Fibroblast of lung (primary cell): ENCODE measurements at regions not wholly inside any gene's neighbourhood (a gene's known extent, or its start where the extent isn't known, plus 50 kb on each side); places are given as distances from the start of the nearest gene placed in this dataset.

Experiments used
- DNase-seq, 2 donors: peaks; one replicate each; pipeline versions ENCODE4 v3.0.0 to v3.0.0-alpha.2; 2010; ENCODE audit warnings: low read depth in 2 of 2
- H2AFZ ChIP-seq: 2 replicates; pipeline ENCODE4 v1.5.1; 2012; ENCODE audit warnings: low read length, control low read depth, inconsistent platforms
- H3K27ac ChIP-seq: 2 replicates; pipeline ENCODE4 v1.5.1; 2011; ENCODE audit warnings: low read length, control low read depth; ENCODE audit not compliant: insufficient read depth
- H3K27me3 ChIP-seq: 2 replicates; pipeline ENCODE4 v1.5.1; 2011; ENCODE audit warnings: mild to moderate bottlenecking, low read length; ENCODE audit not compliant: control insufficient read depth, insufficient read depth
- H3K36me3 ChIP-seq: 2 replicates; pipeline ENCODE4 v1.5.1; 2011; ENCODE audit warnings: low read length; ENCODE audit not compliant: control insufficient read depth, insufficient read depth
- H3K4me1 ChIP-seq: 2 replicates; pipeline ENCODE4 v1.5.1; 2011; ENCODE audit warnings: low read length; ENCODE audit not compliant: control insufficient read depth, insufficient read depth; ENCODE audit errors: extremely low read depth
- H3K4me2 ChIP-seq: 2 replicates; pipeline ENCODE4 v1.5.1; 2011; ENCODE audit warnings: low read length, control low read depth; ENCODE audit not compliant: insufficient read depth; ENCODE audit errors: extremely low read depth
- H3K4me3 ChIP-seq, 4 experiments: fragments of 200-600 bp in 1 of 4; sonication (generic) in 1 of 4; replicated peaks in 1 of 4; 2 replicates each; pipeline ENCODE4 v1.5.1; 2011 to 2016; ENCODE audit warnings: low read length in 4 of 4, low read depth in 3 of 4, mild to moderate bottlenecking in 3 of 4, control low read depth in 2 of 4, inconsistent platforms in 1 of 4, mixed read lengths in 1 of 4; ENCODE audit not compliant: insufficient read depth in 1 of 4; ENCODE audit errors: control extremely low read depth in 1 of 4
- H3K79me2 ChIP-seq: 2 replicates; pipeline ENCODE4 v1.5.1; 2012; ENCODE audit warnings: mild to moderate bottlenecking, low read length, inconsistent platforms; ENCODE audit not compliant: control insufficient read depth, insufficient read depth
- H3K9ac ChIP-seq: 2 replicates; pipeline ENCODE4 v1.5.1; 2011; ENCODE audit warnings: mild to moderate bottlenecking, low read length, control low read depth; ENCODE audit not compliant: insufficient read depth
- H3K9me3 ChIP-seq: 2 replicates; pipeline ENCODE4 v1.5.1; 2012; ENCODE audit warnings: low read depth, low read length; ENCODE audit not compliant: control insufficient read depth, insufficient read depth
- H4K20me1 ChIP-seq: 2 replicates; pipeline ENCODE4 v1.5.1; 2011; ENCODE audit warnings: low read length; ENCODE audit not compliant: control insufficient read depth, insufficient read depth; ENCODE audit errors: extremely low read depth
- CTCF ChIP-seq, 2 donors: IDR thresholded peaks in 1 of 2; conservative IDR thresholded peaks in 1 of 2; 1 replicate in 1 of 2; 2 replicates in 1 of 2; pipeline ENCODE4 v1.5.1; 2011 to 2012; ENCODE audit warnings: low read length in 2 of 2, control low read depth in 1 of 2, inconsistent platforms in 1 of 2, low read depth in 1 of 2, mild to moderate bottlenecking in 1 of 2
- EZH2 ChIP-seq: IDR thresholded peaks from 2 replicates; pipeline ENCODE4 v1.5.1; 2012; ENCODE audit warnings: low read length, control low read depth, mild to moderate bottlenecking; ENCODE audit errors: missing control alignments

GRCh38 chr11:122215244-122215992, 99.4 kb upstream of the BLID start:
- H3K4me2 ChIP-seq, result peak overlapping the region; percentile 68
- no peaks in the 10 kb centered on the region for H3K79me2 ChIP-seq
- peak; percentile 98 to 99 for DNase-seq
- H3K27me3 ChIP-seq, result no peaks in the 10 kb centered on the region
- H3K27ac ChIP-seq, result peak overlapping the region; percentile 74
- no peak overlapping the region for H3K9ac ChIP-seq
- H3K9me3 ChIP-seq, result no peaks in the 10 kb centered on the region
- peaks cover 13% of the 10 kb centered on the region for H3K4me1 ChIP-seq
- no peak overlapping the region for H2AFZ ChIP-seq
- TF ChIP-seq EZH2 (no peak), CTCF (conservative IDR thresholded peaks at IDR 0.05 in 1 of 2, IDR thresholded peaks at IDR 0.05 in 1 of 2; ENCODE audit: low read depth in 1 of 2, low read length in 2 of 2) (peak; percentile 92 to 98)
- no peaks in the 10 kb centered on the region for H3K36me3 ChIP-seq
- no peak overlapping the region for H3K4me3 ChIP-seq
- H4K20me1 ChIP-seq, result no peaks in the 10 kb centered on the region

DNA sequence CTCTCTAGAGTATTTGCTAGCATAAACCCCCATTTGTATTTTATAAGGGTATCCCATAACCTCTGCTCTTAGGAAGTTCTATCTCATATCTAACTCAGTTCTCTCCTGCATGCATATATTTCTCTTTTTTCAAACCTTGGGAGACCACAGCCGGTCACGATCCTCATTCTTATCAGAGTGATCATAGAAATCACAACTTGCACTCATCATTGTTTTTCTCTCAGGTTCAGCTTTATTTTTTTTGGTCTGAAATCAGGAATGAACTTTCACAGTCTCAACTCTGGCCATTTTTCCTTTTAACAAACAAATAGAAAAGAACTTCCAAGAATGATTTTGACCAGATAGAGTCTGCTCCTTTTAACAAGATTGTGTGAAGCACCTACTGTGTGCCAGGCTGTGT, 98.6 kb upstream of the BLID start:
- H3K9ac ChIP-seq, result peak overlapping the region; percentile 9
- H2AFZ ChIP-seq, result no peak overlapping the region
- no peaks in the 10 kb centered on the region for H3K27me3 ChIP-seq
- no peaks in the 10 kb centered on the region for H3K36me3 ChIP-seq
- peak overlapping the region; percentile 8 for H3K4me2 ChIP-seq
- no peaks in the 10 kb centered on the region for H3K79me2 ChIP-seq
- no peaks in the 10 kb centered on the region for H4K20me1 ChIP-seq
- H3K4me3 ChIP-seq, result no peak overlapping the region
- no peaks in the 10 kb centered on the region for H3K9me3 ChIP-seq
- H3K27ac ChIP-seq, result peak overlapping the region; percentile 74
- DNase-seq, result peak in 1 of 2 donors; percentile 75
- peaks cover 17% of the 10 kb centered on the region for H3K4me1 ChIP-seq
- no peak for TF ChIP-seq EZH2
- TF ChIP-seq CTCF (conservative IDR thresholded peaks at IDR 0.05 in 1 of 2, IDR thresholded peaks at IDR 0.05 in 1 of 2; ENCODE audit: low read depth in 1 of 2, low read length in 2 of 2), result no peak

DNA sequence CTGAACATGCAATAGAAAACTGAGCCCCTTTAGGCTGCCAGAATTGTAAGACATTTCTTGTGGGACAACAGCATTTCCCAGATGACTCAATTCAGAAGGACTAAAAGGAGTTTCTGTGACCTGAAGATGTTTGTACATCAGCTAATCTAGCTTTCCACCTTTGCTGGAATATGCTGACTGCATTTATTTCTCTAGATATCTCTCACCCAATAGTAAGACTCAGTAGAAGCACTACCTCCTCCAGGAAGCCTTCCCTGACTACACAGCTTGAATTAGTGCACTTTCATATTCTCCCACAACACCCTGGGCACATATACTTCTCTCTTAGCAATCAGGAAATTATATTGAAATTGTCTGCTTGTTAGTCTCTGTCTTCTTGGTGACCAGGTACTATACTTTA, 98.1 kb upstream of the BLID start:
- Histone ChIP-seq H3K36me3 (no peaks in the 10 kb centered on the region), H3K4me3 (no peak overlapping the region), H3K27ac (peak overlapping the region; percentile 74), H3K9ac (no peak overlapping the region), H3K27me3 (no peaks in the 10 kb centered on the region), H4K20me1 (no peaks in the 10 kb centered on the region), H3K79me2 (no peaks in the 10 kb centered on the region), H2AFZ (no peak overlapping the region), H3K4me1 (peaks cover 22% of the 10 kb centered on the region), H3K4me2 (no peak overlapping the region), H3K9me3 (no peaks in the 10 kb centered on the region)
- no peak for DNase-seq
- TF ChIP-seq EZH2, result no peak
